IPS DF 6.9 (cell line): ENCODE measurements at regions not wholly inside any gene's neighbourhood (a gene's known extent, or its start where the extent isn't known, plus 50 kb on each side); places are given as distances from the start of the nearest gene placed in this dataset.
"Not testable (repeated sequence)": the region's sequence is repeated elsewhere in the genome, so short reads cannot be mapped to it uniquely, and the experiment has no call there.

Experiments
- DNase-seq: peaks from one replicate; pipeline ENCODE4 v3.0.0-alpha.2; 2013; ENCODE audit warnings: low read depth, low spot score
- H3K27ac ChIP-seq: one replicate; pipeline ENCODE4 v1.5.1; 2013; ENCODE audit warnings: low read length, control low read depth
- H3K27me3 ChIP-seq: 2 replicates; pipeline ENCODE4 v1.6.1; 2013; ENCODE audit warnings: mild to moderate bottlenecking, low read length; ENCODE audit not compliant: control insufficient read depth, insufficient read depth
- H3K36me3 ChIP-seq: 2 replicates; pipeline ENCODE4 v1.6.1; 2013; ENCODE audit warnings: low read length; ENCODE audit not compliant: control insufficient read depth, insufficient read depth
- H3K4me1 ChIP-seq: 2 replicates; pipeline ENCODE4 v1.6.1; 2013; ENCODE audit warnings: low read length; ENCODE audit not compliant: control insufficient read depth, insufficient read depth
- H3K4me3 ChIP-seq: 2 replicates; pipeline ENCODE4 v1.5.1; 2013; ENCODE audit warnings: mild to moderate bottlenecking, low read length
- H3K9me3 ChIP-seq: 2 replicates; pipeline ENCODE4 v1.6.1; 2013; ENCODE audit warnings: low read length, inconsistent platforms; ENCODE audit not compliant: control insufficient read depth, insufficient read depth
- WGBS: extraction: QIAGEN DNeasy Blood & Tissue Kit; methylation state at CpG from one replicate; pipeline ENCODE4 v1.1.7; 2013; ENCODE audit warnings: mixed read lengths, missing lambda C conversion rate; ENCODE audit not compliant: insufficient read length, insufficient coverage; 5-methylcytosine and 5-hydroxymethylcytosine counted together

DNA sequence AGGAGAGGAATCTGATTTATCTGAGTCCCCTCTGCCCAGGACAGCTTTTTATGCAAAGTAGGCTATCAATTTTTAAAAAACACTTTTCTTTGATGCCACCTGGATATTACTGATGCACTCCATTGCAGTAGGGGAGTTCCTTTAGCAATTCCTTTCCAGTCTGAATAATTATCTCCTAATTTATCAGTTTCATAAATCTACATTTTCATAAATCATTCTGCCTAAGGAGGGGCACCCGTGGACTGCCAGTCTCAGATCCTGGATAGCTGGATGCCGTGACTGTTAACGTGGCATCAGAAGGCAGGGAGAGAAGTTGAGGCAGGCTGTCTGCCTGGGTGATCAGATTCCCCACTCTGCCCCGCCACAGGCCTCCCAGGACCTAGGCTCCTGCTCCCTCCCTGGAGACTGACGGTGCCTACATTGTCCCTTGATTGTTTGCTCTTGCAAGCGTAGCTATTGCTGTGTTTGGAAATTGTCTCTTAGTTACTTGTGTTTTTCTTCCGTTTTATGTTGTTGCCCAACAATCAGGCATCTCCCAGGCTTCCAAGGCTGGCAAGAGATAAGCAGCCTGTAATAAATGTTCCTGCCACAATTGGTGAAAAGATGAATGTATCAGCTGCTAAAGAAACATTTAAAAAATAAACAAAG, 75.2 kb downstream of the KATNIP start:
- Histone ChIP-seq H3K4me1 (no peaks in the 10 kb centered on the region), H3K36me3 (no peaks in the 10 kb centered on the region), H3K4me3 (no peak overlapping the region), H3K27me3 (no peaks in the 10 kb centered on the region), H3K27ac (no peak overlapping the region), H3K9me3 (no peaks in the 10 kb centered on the region)
- DNase-seq = no peak
- WGBS = no CpG with 5 or more reads among the region's 7 CpGs

GRCh38 chr16:27627136-27627535, 77.2 kb downstream of the KATNIP start:
- Histone ChIP-seq H3K27me3 (no peaks in the 10 kb centered on the region), H3K9me3 (no peaks in the 10 kb centered on the region), H3K27ac (no peak overlapping the region), H3K36me3 (no peaks in the 10 kb centered on the region), H3K4me3 (no peak overlapping the region), H3K4me1 (no peaks in the 10 kb centered on the region)
- no CpG with 5 or more reads among the region's 7 CpGs for WGBS
- no peak for DNase-seq

DNA sequence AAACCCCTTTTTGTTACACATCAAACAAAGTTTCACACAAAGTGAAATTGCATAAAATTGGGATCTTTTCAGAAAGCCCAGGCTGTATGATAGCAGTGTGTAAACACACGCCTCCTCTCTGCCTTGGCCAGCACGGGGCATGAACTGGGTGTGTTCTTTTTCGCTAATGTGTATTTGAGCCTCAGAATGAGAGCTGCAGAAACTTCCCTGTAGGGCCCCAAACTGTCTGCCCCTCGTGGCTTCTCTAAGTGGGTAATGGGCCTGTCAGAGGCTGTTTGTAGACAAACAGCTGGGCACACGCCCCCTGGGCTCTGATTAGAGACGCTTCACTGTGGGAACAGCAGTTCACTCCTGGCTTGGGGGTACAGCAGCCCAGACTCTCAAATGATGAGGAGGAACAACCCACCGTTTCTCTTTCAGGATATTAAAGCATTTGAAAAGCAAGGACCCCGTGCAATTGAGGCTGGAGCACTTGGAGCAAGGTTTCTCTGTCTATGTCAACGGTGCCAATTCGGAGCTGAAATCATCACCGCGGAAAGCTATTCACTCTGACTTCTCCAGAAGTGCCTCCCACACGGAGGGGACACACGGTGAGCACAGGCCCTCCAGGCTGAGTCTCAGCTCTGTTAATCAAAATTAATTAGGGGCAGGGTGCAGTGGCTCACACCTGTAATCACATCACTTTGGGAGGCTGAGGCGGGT, 78.4 kb downstream of the KATNIP start:
- WGBS = no CpG with 5 or more reads among the region's 15 CpGs
- H3K27ac ChIP-seq = no peak overlapping the region
- no peaks in the 10 kb centered on the region for H3K4me1 ChIP-seq
- H3K27me3 ChIP-seq = no peaks in the 10 kb centered on the region
- no peaks in the 10 kb centered on the region for H3K9me3 ChIP-seq
- no peak for DNase-seq
- no peak overlapping the region for H3K4me3 ChIP-seq
- H3K36me3 ChIP-seq = no peaks in the 10 kb centered on the region

DNA sequence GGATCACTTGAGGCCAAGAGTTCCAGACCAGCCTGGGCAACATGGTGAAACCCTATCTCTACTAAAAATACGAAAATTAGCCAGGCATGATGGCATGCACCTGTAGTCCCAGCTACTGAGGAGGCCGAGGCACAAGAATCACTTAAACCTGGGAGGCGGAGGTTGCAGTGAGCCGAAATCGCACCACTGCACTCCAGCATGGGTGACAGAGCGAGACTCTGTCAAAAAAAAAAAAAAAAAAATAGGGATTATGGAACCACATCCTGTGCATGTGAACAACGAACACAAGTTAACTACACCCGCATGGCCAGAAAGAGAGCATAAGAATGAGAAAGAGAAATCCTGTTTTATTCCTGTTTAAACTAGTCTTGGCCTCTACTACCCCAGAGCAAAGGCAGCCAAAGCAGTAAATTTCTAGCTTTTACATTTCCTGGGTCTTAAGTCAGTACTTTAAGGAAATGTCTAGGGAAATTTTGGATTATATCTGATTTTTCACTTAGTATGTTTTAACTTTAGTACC, 79.1 kb downstream of the KATNIP start:
- no CpG with 5 or more reads among the region's 8 CpGs for WGBS
- DNase-seq, H3K36me3 ChIP-seq, H3K4me1 ChIP-seq, H3K27ac ChIP-seq, H3K9me3 ChIP-seq, H3K4me3 ChIP-seq, H3K27me3 ChIP-seq: not testable (repeated sequence)

GRCh38 chr16:27632216-27632615, 82.3 kb downstream of the KATNIP start:
- no peak overlapping the region for H3K4me3 ChIP-seq
- no peaks in the 10 kb centered on the region for H3K27me3 ChIP-seq
- no peaks in the 10 kb centered on the region for H3K36me3 ChIP-seq
- WGBS = no CpG with 5 or more reads among the region's 10 CpGs
- peaks cover 1% of the 10 kb centered on the region; the same call in 1 of the 2 replicates for H3K4me1 ChIP-seq
- no peaks in the 10 kb centered on the region for H3K9me3 ChIP-seq
- no peak overlapping the region for H3K27ac ChIP-seq
- no peak for DNase-seq

- Histone ChIP-seq H3K4me1 (peaks cover 1% of the 10 kb centered on the region; the same call in 1 of the 2 replicates), H3K4me3 (no peak overlapping the region), H3K27ac (no peak overlapping the region), H3K27me3 (no peaks in the 10 kb centered on the region), H3K36me3 (no peaks in the 10 kb centered on the region), H3K9me3 (no peaks in the 10 kb centered on the region)
- no CpG with 5 or more reads among the region's 3 CpGs for WGBS
- DNase-seq = no peak
These were observed 83.3 kb downstream of the KATNIP start for GRCh38 chr16:27633221-27633620.

DNA sequence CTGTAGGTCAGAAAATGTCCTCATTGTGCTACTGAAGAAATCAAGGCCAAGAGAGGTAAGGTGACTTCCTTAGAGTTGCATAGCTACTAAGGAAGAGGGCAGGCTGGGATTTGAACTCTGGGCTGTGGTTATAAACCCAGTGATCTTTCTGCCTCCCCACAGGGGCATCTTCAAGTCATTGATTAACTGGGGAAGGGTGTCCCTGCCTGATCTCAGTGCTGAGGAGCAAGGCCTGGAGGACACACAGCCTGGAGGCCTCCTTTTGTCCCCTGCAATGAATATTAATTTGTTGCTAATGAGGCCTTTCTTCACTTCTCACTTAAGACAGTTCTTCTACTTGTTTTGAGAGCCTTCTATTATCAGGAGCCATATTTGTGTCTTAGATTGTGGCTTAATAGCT, 83.8 kb downstream of the KATNIP start:
- no peak for DNase-seq
- Histone ChIP-seq H3K27ac (no peak overlapping the region), H3K9me3 (no peaks in the 10 kb centered on the region), H3K4me1 (peaks cover 1% of the 10 kb centered on the region; the same call in 1 of the 2 replicates), H3K27me3 (no peaks in the 10 kb centered on the region), H3K4me3 (no peak overlapping the region), H3K36me3 (no peaks in the 10 kb centered on the region)

DNA sequence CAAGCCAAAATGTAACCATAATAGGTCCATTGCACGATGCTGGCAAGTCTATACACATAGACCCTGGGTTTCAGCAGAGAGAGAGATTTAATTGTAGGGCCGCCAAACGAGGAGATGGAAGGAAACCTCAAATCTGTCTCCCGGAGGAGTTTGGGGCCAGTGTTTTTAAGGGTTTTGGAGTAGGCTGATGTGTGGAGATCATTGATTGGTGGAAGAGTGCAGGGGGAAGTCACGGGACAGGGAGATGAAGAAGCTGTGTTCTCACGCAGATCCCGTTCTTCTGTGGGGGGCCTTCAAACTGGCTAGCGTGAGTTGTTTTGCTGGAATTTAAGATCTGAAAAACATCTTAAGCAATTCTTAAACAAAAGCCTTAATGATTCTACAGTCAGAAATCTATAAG, 84.8 kb downstream of the KATNIP start:
- no peak overlapping the region for H3K4me3 ChIP-seq
- H3K27me3 ChIP-seq = no peaks in the 10 kb centered on the region
- no peaks in the 10 kb centered on the region for H3K36me3 ChIP-seq
- no peak overlapping the region for H3K27ac ChIP-seq
- peaks cover 1% of the 10 kb centered on the region; the same call in 1 of the 2 replicates for H3K4me1 ChIP-seq
- WGBS = no CpG with 5 or more reads among the region's 8 CpGs
- H3K9me3 ChIP-seq = no peaks in the 10 kb centered on the region
- DNase-seq = no peak

DNA sequence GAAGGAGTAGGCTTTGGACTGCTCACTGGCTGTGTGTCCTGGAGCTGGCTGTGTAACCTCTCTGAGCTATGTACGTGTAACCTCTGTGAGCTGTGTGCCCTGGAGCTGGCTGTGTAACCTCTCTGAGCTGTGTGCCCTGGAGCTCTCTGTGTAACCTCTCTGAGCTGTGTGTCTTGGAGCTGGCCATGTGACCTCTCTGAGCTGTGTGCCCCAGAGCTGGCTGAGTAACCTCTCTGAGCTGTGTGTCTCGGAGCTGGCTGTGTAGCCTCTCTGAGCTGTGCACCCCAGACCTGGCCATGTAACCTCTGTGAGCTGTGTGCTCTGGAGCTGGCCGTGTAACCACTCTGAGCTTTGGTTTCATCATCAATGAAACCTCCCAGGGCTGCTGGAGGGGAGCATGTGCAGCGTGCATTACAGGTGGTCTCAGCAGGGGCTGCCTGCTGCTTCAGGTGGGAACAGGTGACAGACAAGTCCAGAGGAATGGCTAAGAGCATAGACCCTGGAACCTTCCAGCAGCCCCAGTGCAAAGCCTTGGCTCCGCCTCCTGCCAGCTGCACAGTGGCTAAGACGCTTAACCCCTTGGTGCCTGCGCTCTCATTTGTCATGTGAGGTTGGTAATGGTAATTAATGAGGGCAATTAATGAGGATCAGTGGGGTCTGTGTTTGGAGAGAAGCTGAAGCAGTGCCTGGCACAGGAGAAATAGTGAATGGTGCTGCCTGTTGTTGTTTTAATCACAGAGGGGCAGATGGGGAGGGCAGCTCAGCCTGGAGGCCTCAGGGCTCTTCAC, 86.7 kb downstream of the KATNIP start:
- Histone ChIP-seq H3K27ac (no peak overlapping the region), H3K4me1 (peaks cover 4% of the 10 kb centered on the region), H3K9me3 (no peaks in the 10 kb centered on the region), H3K4me3 (no peak overlapping the region), H3K36me3 (no peaks in the 10 kb centered on the region), H3K27me3 (no peaks in the 10 kb centered on the region)
- no CpG with 5 or more reads among the region's 7 CpGs for WGBS
- no peak for DNase-seq

- no peak for DNase-seq
- Histone ChIP-seq H3K36me3 (no peaks in the 10 kb centered on the region), H3K4me1 (peaks cover 4% of the 10 kb centered on the region), H3K9me3 (no peaks in the 10 kb centered on the region), H3K27ac (no peak overlapping the region), H3K4me3 (no peak overlapping the region), H3K27me3 (no peaks in the 10 kb centered on the region)
- WGBS = no CpG with 5 or more reads among the region's 15 CpGs
These were observed 89.1 kb downstream of the KATNIP start for GRCh38 chr16:27638833-27639560.
